Uterus (tissue), 2 donors: ENCODE measurements at regions not wholly inside any gene's neighbourhood (a gene's known extent, or its start where the extent isn't known, plus 50 kb on each side); places are given as distances from the start of the nearest gene placed in this dataset.

ENCODE experiments used
- CTCF ChIP-seq, 4 experiments: fragments of 200-600 bp in 2 of 4; fragments of 450-650 bp in 2 of 4; sonication (generic) in 2 of 4; IDR thresholded peaks; one replicate each; pipeline ENCODE4 v1.5.1; 2016 to 2019; ENCODE audit warnings: antibody characterized with exemption in 4 of 4, mild to moderate bottlenecking in 2 of 4, moderate library complexity in 1 of 4
- POLR2A ChIP-seq, 2 donors: fragments of 450-650 bp; IDR thresholded peaks; one replicate each; pipeline ENCODE4 v1.6.1; 2016; ENCODE audit warnings: antibody characterized with exemption in 2 of 2, mild to moderate bottlenecking in 1 of 2, moderate library complexity in 1 of 2

DNA sequence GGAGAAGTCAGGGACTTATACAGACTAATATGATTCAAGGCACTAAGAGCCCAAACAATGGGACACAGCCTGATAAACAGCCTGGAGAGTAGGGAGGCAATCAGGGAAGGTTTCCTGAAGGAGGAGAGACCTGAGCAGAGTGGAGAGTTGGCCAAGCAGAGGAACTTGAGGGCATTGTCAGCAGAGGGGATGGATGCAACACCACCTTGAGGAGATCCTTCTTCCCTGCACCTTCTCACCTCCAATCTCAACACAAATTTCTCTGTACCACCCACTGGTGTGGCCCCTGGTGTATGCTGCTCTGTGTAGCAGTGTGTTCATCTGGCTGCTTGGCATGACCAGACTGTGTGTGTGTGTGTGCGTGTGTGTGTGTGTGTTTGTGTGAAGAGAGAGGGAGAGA lies 146.2 kb downstream of the WDR11 start:
- TF ChIP-seq CTCF (IDR thresholded peaks at IDR 0.05): no peak
- no peak for TF ChIP-seq POLR2A (IDR thresholded peaks at IDR 0.05)
